Stomach (tissue), 8 donors: ENCODE measurements at regions not wholly inside any gene's neighbourhood (a gene's known extent, or its start where the extent isn't known, plus 50 kb on each side); places are given as distances from the start of the nearest gene placed in this dataset.

Source experiments
- DNase-seq, 2 donors: peaks; one replicate each; pipeline versions ENCODE4 v3.0.0 to v3.0.0-alpha.2; 2013 to 2019
- H3K27ac ChIP-seq, 5 donors: fragments of 200-600 bp in 4 of 5; sonication (generic) in 4 of 5; one replicate each; pipeline ENCODE4 v1.5.1; 2013 to 2019; ENCODE audit warnings: mild to moderate bottlenecking in 1 of 5, moderate library complexity in 1 of 5
- H3K27me3 ChIP-seq, 3 donors: fragments of 200-600 bp; sonication (generic); one replicate each; pipeline ENCODE4 v1.5.1; 2017 to 2019; ENCODE audit warnings: mixed run types in 1 of 3
- H3K36me3 ChIP-seq, 4 donors: fragments of 200-600 bp; sonication (generic); 1 replicate in 3 of 4; 2 replicates in 1 of 4; pipeline ENCODE4 v1.5.1; 2016 to 2019
- H3K4me1 ChIP-seq, 4 donors: fragments of 200-600 bp; sonication (generic); one replicate each; pipeline ENCODE4 v1.5.1; 2016 to 2019
- H3K4me3 ChIP-seq, 4 donors: fragments of 200-600 bp; sonication (generic) in 3 of 4; one replicate each; pipeline ENCODE4 v1.5.1; 2016 to 2019; ENCODE audit warnings: mild to moderate bottlenecking in 1 of 4
- H3K9me3 ChIP-seq, 4 donors: fragments of 200-600 bp; sonication (generic); one replicate each; pipeline ENCODE4 v1.5.1; 2016 to 2019
- CTCF ChIP-seq, 7 experiments: fragments of 450-650 bp in 4 of 7; fragments of 200-600 bp in 3 of 7; sonication (generic) in 3 of 7; IDR thresholded peaks; one replicate each; pipeline ENCODE4 v1.5.1; 2016 to 2019; ENCODE audit warnings: antibody characterized with exemption in 7 of 7, control low read depth in 2 of 7, mild to moderate bottlenecking in 1 of 7
- EP300 ChIP-seq: sonication (generic); formaldehyde crosslinking; IDR thresholded peaks from one replicate; pipeline ENCODE4 v1.6.1; 2017; ENCODE audit warnings: antibody characterized with exemption
- POLR2A ChIP-seq, 4 donors: fragments of 450-650 bp; IDR thresholded peaks; one replicate each; pipeline ENCODE4 v1.6.1; 2016; ENCODE audit warnings: antibody characterized with exemption in 4 of 4, control low read depth in 2 of 4, mild to moderate bottlenecking in 1 of 4, moderate library complexity in 1 of 4
- POLR2AphosphoS5 ChIP-seq, 3 donors: sonication (generic); formaldehyde crosslinking; IDR thresholded peaks; one replicate each; pipeline ENCODE4 v1.6.1; 2016; ENCODE audit warnings: antibody characterized with exemption in 3 of 3
- WGBS, 5 donors: extraction: QIAGEN DNeasy Blood & Tissue Kit in 3 of 5; methylation state at CpG; one replicate each; pipeline versions ENCODE4 v1.1.5 to v1.1.7; 2013 to 2018; 5-methylcytosine and 5-hydroxymethylcytosine counted together
- intact Hi-C: fragments of 100-400 bp; cut with DNase I; formaldehyde crosslinking; loops from one replicate; pipeline ENCODE4 v1.15.1; 2023; ENCODE audit warnings: low total_unique reads
- donor health status: healthy with polysubstance abuse.
- donor health status: Bipolar disorder and iron deficiency.
- donor health status: healthy.

- H3K4me3 ChIP-seq, result no peak overlapping the region
- no peak overlapping the region for H3K27ac ChIP-seq
- H3K4me1 ChIP-seq, result no peaks in the 10 kb centered on the region
- no peak for TF ChIP-seq POLR2AphosphoS5 (IDR thresholded peaks at IDR 0.05)
- no peak for TF ChIP-seq POLR2A (IDR thresholded peaks at IDR 0.05)
- TF ChIP-seq CTCF (IDR thresholded peaks at IDR 0.05), result no peak
- TF ChIP-seq EP300, result no peak
- intact Hi-C loops, result no loop called here
- no peak for DNase-seq
- no peaks in the 10 kb centered on the region for H3K27me3 ChIP-seq
- H3K36me3 ChIP-seq, result no peaks in the 10 kb centered on the region
- 67 to 83% (median 77%) methylated on average over 2 of the region's 2 CpGs for WGBS, 5 donors
- H3K9me3 ChIP-seq, result no peaks in the 10 kb centered on the region
Observed at GRCh38 chr14:83395321-83395720, 1861.7 kb upstream of the SEL1L start.

GRCh38 chr14:83416476-83416875 lies 1882.8 kb upstream of the SEL1L start:
- intact Hi-C loops, result no loop called here
- no peaks in the 10 kb centered on the region for H3K27me3 ChIP-seq
- no peak for DNase-seq
- WGBS, 5 donors, result 54 to 72% (median 65%) methylated on average over 2 of the region's 2 CpGs
- TF ChIP-seq CTCF (IDR thresholded peaks at IDR 0.05) (no peak), EP300 (no peak), POLR2A (IDR thresholded peaks at IDR 0.05) (no peak), POLR2AphosphoS5 (IDR thresholded peaks at IDR 0.05) (no peak)
- H3K27ac ChIP-seq, result no peak overlapping the region
- no peaks in the 10 kb centered on the region for H3K9me3 ChIP-seq
- no peaks in the 10 kb centered on the region for H3K36me3 ChIP-seq
- no peak overlapping the region for H3K4me3 ChIP-seq
- H3K4me1 ChIP-seq, result no peaks in the 10 kb centered on the region

- DNase-seq, result peak in 1 of 2 donors; percentile 13
- TF ChIP-seq CTCF (IDR thresholded peaks at IDR 0.05) (no peak), EP300 (no peak), POLR2A (IDR thresholded peaks at IDR 0.05) (no peak), POLR2AphosphoS5 (IDR thresholded peaks at IDR 0.05) (no peak)
- Histone ChIP-seq H3K9me3 (no peaks in the 10 kb centered on the region), H3K36me3 (no peaks in the 10 kb centered on the region), H3K27ac (no peak overlapping the region), H3K27me3 (no peaks in the 10 kb centered on the region), H3K4me3 (no peak overlapping the region), H3K4me1 (no peaks in the 10 kb centered on the region)
- WGBS, 5 donors, result 32 to 58% (median 47%) methylated on average over 4 of the region's 4 CpGs
- intact Hi-C loops, result no loop called here
Observed at GRCh38 chr14:83419420-83419819, 1885.8 kb upstream of the SEL1L start.

- Histone ChIP-seq H3K9me3 (no peaks in the 10 kb centered on the region), H3K36me3 (no peaks in the 10 kb centered on the region), H3K4me3 (no peak overlapping the region), H3K27ac (no peak overlapping the region), H3K27me3 (no peaks in the 10 kb centered on the region), H3K4me1 (no peaks in the 10 kb centered on the region)
- peak in 1 of 2 donors; percentile 3 for DNase-seq
- TF ChIP-seq POLR2A (IDR thresholded peaks at IDR 0.05) (no peak), CTCF (IDR thresholded peaks at IDR 0.05) (no peak), EP300 (no peak), POLR2AphosphoS5 (IDR thresholded peaks at IDR 0.05) (no peak)
- intact Hi-C loops, result no loop called here
- WGBS, 5 donors, result 65 to 81% (median 75%) methylated on average over 2 of the region's 2 CpGs
Observed at GRCh38 chr14:83421711-83422110, 1888.1 kb upstream of the SEL1L start.

GRCh38 chr14:83425138-83425537 lies 1891.5 kb upstream of the SEL1L start:
- Histone ChIP-seq H3K27ac (no peak overlapping the region), H3K4me3 (no peak overlapping the region), H3K27me3 (no peaks in the 10 kb centered on the region), H3K9me3 (no peaks in the 10 kb centered on the region), H3K4me1 (no peaks in the 10 kb centered on the region), H3K36me3 (no peaks in the 10 kb centered on the region)
- intact Hi-C loops, result no loop called here
- DNase-seq, result no peak
- TF ChIP-seq EP300 (no peak), POLR2AphosphoS5 (IDR thresholded peaks at IDR 0.05) (no peak), CTCF (IDR thresholded peaks at IDR 0.05) (no peak), POLR2A (IDR thresholded peaks at IDR 0.05) (no peak)
